SK-N-MC (cell line): ENCODE measurements at regions not wholly inside any gene's neighbourhood (a gene's known extent, or its start where the extent isn't known, plus 50 kb on each side); places are given as distances from the start of the nearest gene placed in this dataset.

ENCODE experiments used
- DNase-seq: peaks from one replicate; pipeline ENCODE4 v3.0.0-alpha.2; 2011; ENCODE audit warnings: low read depth, low spot score
- H3K27ac ChIP-seq: fragments of 200-600 bp; sonication (generic); 2 replicates; pipeline ENCODE4 v1.5.1; 2016; ENCODE audit warnings: mixed run types
- H3K36me3 ChIP-seq: fragments of 200-600 bp; sonication (generic); 2 replicates; pipeline ENCODE4 v1.6.1; 2017; ENCODE audit warnings: antibody characterized with exemption, low read length, mixed read lengths; ENCODE audit not compliant: insufficient read depth
- H3K4me3 ChIP-seq: fragments of 200-600 bp; sonication (generic); 2 replicates; pipeline ENCODE4 v1.5.1; 2016
- H3K9ac ChIP-seq: fragments of 200-600 bp; sonication (generic); 2 replicates; pipeline ENCODE4 v1.8.0; 2017; ENCODE audit warnings: mixed run types, mixed read lengths; ENCODE audit not compliant: insufficient read length
- H3K9me3 ChIP-seq: fragments of 200-600 bp; sonication (generic); 2 replicates; pipeline ENCODE4 v1.6.1; 2017; ENCODE audit warnings: low read depth, mild to moderate bottlenecking, antibody characterized with exemption, low read length, moderate library complexity, mixed read lengths
- EZH2 ChIP-seq: fragments of 200-600 bp; sonication (generic); IDR thresholded peaks from one replicate; pipeline ENCODE4 v1.6.1; 2017; ENCODE audit warnings: antibody characterized with exemption
- FOXP2 ChIP-seq: optimal IDR thresholded peaks from 2 replicates; pipeline ENCODE3; 2011; ENCODE audit warnings: mild to moderate bottlenecking, moderate library complexity; ENCODE audit not compliant: insufficient read depth; ENCODE audit errors: extremely low read length, control extremely low read depth
- POLR2AphosphoS5 ChIP-seq: IDR thresholded peaks from 2 replicates; pipeline ENCODE4 v1.6.1; 2012; ENCODE audit warnings: mild to moderate bottlenecking, low read depth, low read length, borderline replicate concordance

- no peak for DNase-seq
- Histone ChIP-seq H3K27ac (no peak overlapping the region), H3K4me3 (no peak overlapping the region), H3K9ac (no peak overlapping the region), H3K9me3 (no peaks in the 10 kb centered on the region), H3K36me3 (no peaks in the 10 kb centered on the region)
- no peak for TF ChIP-seq POLR2AphosphoS5
- TF ChIP-seq EZH2: no peak
- TF ChIP-seq FOXP2: no peak
Observed at GRCh38 chr2:451495-451894, 163.6 kb upstream of the ALKAL2 start.

- Histone ChIP-seq H3K4me3 (no peak overlapping the region), H3K9me3 (no peaks in the 10 kb centered on the region), H3K27ac (no peak overlapping the region), H3K36me3 (no peaks in the 10 kb centered on the region), H3K9ac (no peak overlapping the region)
- DNase-seq: no peak
- no peak for TF ChIP-seq POLR2AphosphoS5
- no peak for TF ChIP-seq EZH2
- no peak for TF ChIP-seq FOXP2
Observed at GRCh38 chr2:449246-450067, 161.6 kb upstream of the ALKAL2 start.

- DNase-seq: no peak
- Histone ChIP-seq H3K9me3 (no peaks in the 10 kb centered on the region), H3K27ac (no peak overlapping the region), H3K36me3 (no peaks in the 10 kb centered on the region), H3K9ac (no peak overlapping the region), H3K4me3 (no peak overlapping the region)
- TF ChIP-seq POLR2AphosphoS5 (no peak), FOXP2 (no peak), EZH2 (no peak)
Observed at GRCh38 chr2:447902-448665, 160.2 kb upstream of the ALKAL2 start.

GRCh38 chr2:446963-447530 is 159.2 kb upstream of the ALKAL2 start:
- no peak for DNase-seq
- Histone ChIP-seq H3K4me3 (no peak overlapping the region), H3K9ac (no peak overlapping the region), H3K9me3 (no peaks in the 10 kb centered on the region), H3K27ac (no peak overlapping the region), H3K36me3 (no peaks in the 10 kb centered on the region)
- TF ChIP-seq POLR2AphosphoS5: no peak
- TF ChIP-seq EZH2: no peak
- no peak for TF ChIP-seq FOXP2

- H3K27ac ChIP-seq: no peak overlapping the region
- TF ChIP-seq EZH2 (no peak), FOXP2 (no peak)
- H3K9me3 ChIP-seq: no peaks in the 10 kb centered on the region
- H3K36me3 ChIP-seq: no peaks in the 10 kb centered on the region
- no peak for DNase-seq
- no peak overlapping the region for H3K4me3 ChIP-seq
- H3K9ac ChIP-seq: no peak overlapping the region
Observed at GRCh38 chr2:446303-446874, 158.5 kb upstream of the ALKAL2 start.

- H3K9ac ChIP-seq: no peak overlapping the region
- no peaks in the 10 kb centered on the region for H3K9me3 ChIP-seq
- no peak overlapping the region for H3K4me3 ChIP-seq
- DNase-seq: no peak
- no peak overlapping the region for H3K27ac ChIP-seq
- TF ChIP-seq POLR2AphosphoS5 (no peak), EZH2 (no peak), FOXP2 (no peak)
- no peaks in the 10 kb centered on the region for H3K36me3 ChIP-seq
Observed at GRCh38 chr2:445896-446295, 158.0 kb upstream of the ALKAL2 start.

GRCh38 chr2:444937-445884 is 157.3 kb upstream of the ALKAL2 start:
- TF ChIP-seq FOXP2: no peak
- TF ChIP-seq EZH2: no peak
- TF ChIP-seq POLR2AphosphoS5: no peak
- no peak overlapping the region for H3K9ac ChIP-seq

More at GRCh38 chr2:444937-445884, 157.3 kb upstream of the ALKAL2 start:
- Histone ChIP-seq H3K36me3 (no peaks in the 10 kb centered on the region), H3K9me3 (no peaks in the 10 kb centered on the region), H3K27ac (no peak overlapping the region), H3K4me3 (no peak overlapping the region)
- DNase-seq: no peak
